ENCODE measurements at regions not wholly inside any gene's neighbourhood (a gene's known extent, or its start where the extent isn't known, plus 50 kb on each side); places are given as distances from the start of the nearest gene placed in this dataset.
"Not testable (repeated sequence)": the region's sequence is repeated elsewhere in the genome, so short reads cannot be mapped to it uniquely, and the experiment has no call there.

GRCh38 chrX:122134291-122134690, 1049.8 kb upstream of the GRIA3 start:
- DNase-seq (ENCODE audit: low read depth in 3 of 3, low spot score in 2 of 3) = no peak

DNA sequence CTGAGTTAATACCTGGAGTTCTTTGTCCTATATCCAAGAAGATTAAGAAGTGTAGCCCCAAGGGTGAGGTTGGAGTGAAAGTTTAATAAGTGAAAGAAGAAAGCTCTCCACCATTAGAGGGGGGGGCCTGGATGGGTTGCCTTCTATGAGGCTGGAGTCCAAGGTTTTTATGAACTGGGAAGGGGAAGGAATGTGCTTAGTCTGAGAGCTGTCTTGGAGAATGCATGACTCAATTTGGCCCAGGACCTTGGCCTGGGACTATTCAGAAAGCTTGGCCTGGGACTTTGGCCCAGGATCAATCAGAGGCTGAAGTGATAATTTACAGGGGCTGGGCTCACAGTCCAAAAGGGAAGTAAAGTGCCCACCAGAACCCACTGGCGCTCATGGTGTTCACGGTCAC, 1049.0 kb upstream of the GRIA3 start:
- no peak for DNase-seq (ENCODE audit: low read depth in 3 of 3, low spot score in 2 of 3)

DNA sequence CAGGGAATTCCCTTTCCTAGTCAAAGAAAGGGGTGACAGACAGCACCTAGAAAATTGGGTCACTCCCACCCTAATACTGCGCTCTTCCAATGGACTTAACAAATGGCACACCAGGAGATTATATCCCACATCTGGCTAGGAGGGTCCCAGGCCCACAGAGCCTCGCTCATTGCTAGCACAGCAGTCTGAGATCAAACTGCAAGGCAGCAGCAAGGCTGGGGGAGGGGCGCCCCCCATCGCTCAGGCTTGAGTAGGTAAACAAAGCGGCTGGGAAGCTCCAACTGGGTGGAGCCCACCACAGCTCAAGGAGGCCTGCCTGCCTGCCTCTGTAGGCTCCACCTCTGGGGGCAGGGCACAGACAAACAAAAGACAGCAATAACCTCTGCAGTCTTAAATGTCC, 1043.9 kb upstream of the GRIA3 start:
- DNase-seq (ENCODE audit: low read depth in 3 of 3, low spot score in 2 of 3) = not testable (repeated sequence)

DNA sequence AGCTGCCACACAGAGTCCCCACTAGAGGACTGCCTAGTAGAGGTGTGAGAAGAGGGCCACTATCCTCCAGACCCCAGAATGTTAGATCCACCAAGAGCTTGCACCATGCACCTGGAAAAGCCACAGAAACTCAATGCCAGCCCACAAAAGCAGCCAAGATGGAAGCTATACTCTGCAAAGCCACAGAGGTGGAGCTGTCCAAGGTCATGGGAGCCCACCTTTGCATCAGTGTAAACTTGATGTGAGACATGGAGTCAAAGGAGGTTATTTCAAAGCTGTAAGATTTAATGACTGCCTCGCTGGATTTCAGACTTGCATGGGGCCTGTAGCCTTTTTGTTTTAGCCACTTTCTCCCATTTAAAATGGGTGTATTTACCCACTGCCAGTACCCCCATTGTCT, 1030.1 kb upstream of the GRIA3 start:
- DNase-seq (ENCODE audit: low read depth in 3 of 3, low spot score in 2 of 3) = no peak

DNA sequence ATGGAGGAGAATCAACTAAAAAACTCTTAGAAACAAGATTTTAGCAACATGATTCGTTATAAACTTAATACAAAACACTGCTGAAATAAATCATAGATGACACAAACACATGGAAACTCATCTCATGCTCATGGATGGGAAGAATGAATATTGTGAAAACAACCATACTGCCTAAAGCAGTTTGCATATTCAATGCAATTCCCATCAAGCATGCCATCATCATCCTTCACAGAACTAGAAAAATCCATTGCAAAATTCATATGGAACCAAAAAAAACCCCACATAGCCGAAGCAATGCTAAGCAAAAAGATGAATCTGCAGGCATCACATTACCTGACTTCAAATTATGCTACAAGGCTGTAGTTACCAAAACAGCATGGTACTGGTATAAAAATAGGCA, 1015.8 kb upstream of the GRIA3 start:
- DNase-seq (ENCODE audit: low read depth in 3 of 3, low spot score in 2 of 3) = no peak

- DNase-seq (ENCODE audit: low read depth in 3 of 3, low spot score in 2 of 3) = no peak
These were observed 999.3 kb upstream of the GRIA3 start for GRCh38 chrX:122184791-122185190.

DNA sequence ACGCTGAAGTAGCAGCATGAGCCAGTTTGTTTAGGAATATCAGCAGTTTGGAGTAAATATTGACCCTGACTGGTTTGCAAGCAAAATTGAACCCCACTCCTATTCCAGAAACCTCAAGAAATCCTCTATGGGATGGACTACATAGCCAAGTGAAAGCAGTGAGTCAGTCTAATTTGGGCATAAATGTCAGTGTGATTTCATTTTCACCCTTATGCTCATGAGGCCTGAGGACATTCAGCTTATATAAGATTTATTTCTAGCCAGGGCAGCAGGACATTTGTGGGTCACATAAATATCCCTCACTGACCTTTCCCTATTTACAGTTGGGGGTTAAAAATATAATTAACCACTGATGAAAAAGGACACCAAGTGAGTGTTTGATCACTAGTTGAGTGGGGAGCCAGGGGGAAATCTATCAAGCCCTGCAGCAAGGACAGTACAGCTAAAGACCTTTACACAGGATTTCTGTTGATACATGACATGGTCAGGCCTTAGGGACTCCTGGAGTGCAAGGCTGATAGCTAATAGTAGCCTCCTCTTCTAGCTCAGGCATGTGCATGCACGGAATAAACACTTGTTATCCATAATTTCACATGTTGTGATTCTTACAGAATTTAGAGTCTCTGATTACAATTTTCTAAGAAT, 996.9 kb upstream of the GRIA3 start:
- DNase-seq (ENCODE audit: low read depth in 3 of 3, low spot score in 2 of 3) = no peak

GRCh38 chrX:122188751-122189150, 995.3 kb upstream of the GRIA3 start:
- DNase-seq (ENCODE audit: low read depth in 3 of 3, low spot score in 2 of 3) = no peak

GRCh38 chrX:122196343-122196742, 987.7 kb upstream of the GRIA3 start:
- DNase-seq (ENCODE audit: low read depth in 3 of 3, low spot score in 2 of 3) = no peak

- no peak for DNase-seq (ENCODE audit: low read depth in 3 of 3, low spot score in 2 of 3)
These were observed 980.7 kb upstream of the GRIA3 start for GRCh38 chrX:122203399-122203798.

- no peak for DNase-seq (ENCODE audit: low read depth in 3 of 3, low spot score in 2 of 3)
These were observed 965.4 kb upstream of the GRIA3 start for GRCh38 chrX:122218666-122219065.

DNA sequence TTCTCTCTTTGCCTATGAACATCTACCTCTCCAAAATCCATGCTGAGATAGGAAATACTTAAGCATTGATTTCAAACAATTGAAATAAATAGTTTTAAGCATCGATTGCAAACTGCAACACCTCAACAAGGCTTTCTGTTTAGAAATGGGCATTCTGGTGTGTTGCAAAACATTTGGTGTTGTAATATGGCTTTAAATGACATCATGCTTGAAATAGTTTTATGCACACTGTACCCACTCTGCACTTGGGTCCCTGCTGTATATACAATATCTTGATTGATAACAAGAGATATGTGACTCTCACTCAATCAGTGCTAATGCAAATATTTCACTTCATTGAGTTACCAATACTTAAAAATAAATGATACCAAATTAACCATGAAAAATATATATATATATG, 964.9 kb upstream of the GRIA3 start:
- no peak for DNase-seq (ENCODE audit: low read depth in 3 of 3, low spot score in 2 of 3)

GRCh38 chrX:122219735-122220134, 964.3 kb upstream of the GRIA3 start:
- no peak for DNase-seq (ENCODE audit: low read depth in 3 of 3, low spot score in 2 of 3)

DNA sequence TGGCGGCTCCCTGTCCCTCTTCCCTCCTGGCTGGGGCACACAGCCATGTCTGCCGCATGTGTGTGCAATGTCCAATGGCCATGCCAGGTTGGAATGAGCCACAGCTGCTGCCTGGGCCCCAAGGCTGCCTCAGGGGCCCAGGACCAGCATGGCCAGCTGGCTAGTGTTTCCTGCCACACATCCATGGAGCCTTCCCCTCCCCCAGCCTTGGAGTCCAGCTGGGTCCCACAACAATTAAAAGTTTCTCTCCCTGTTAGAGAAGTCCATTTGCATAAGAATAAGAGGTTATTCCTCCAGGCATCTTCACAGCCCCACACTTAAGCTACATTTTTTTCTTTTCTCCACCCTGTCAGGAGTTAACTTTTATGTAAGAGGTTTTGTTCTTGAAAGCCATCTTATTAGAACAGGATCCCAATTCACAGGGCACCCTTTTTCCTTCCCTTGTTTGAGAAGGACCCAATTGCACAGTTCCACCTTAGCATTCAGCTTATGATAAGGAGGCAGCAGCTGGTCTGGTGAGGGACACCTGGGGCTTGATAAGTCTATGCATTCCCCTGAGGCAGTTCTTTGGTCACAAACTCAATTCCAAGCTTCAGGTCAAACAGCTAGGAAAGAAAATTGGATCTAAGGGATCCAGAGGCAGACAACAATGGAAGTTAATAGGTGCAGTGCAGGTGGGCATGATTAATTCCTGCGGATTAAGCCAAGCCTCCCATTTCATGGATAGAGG, 963.3 kb upstream of the GRIA3 start:
- DNase-seq (ENCODE audit: low read depth in 3 of 3, low spot score in 2 of 3) = no peak

GRCh38 chrX:122221810-122222209, 962.3 kb upstream of the GRIA3 start:
- not testable (repeated sequence) for DNase-seq (ENCODE audit: low read depth in 3 of 3, low spot score in 2 of 3)

DNA sequence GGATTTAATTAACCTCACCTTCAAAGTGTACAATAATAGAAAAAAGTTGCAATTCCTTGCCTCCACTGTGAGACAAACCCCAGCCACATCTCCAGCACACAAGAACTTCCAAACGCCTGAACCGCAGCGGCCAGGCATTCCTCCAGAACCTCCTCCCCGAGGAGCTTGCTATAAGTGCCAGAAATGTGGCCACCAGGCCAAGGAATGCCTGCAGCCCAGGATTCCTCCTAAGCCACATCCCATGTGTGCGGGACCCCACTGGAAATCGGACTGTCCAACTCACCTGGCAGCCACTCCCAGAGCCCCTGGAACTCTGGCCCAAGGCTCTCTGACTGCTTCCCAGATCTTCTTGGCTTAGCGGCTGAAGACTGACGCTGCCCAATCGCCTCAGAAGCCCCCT, 959.9 kb upstream of the GRIA3 start:
- not testable (repeated sequence) for DNase-seq (ENCODE audit: low read depth in 3 of 3, low spot score in 2 of 3)

DNA sequence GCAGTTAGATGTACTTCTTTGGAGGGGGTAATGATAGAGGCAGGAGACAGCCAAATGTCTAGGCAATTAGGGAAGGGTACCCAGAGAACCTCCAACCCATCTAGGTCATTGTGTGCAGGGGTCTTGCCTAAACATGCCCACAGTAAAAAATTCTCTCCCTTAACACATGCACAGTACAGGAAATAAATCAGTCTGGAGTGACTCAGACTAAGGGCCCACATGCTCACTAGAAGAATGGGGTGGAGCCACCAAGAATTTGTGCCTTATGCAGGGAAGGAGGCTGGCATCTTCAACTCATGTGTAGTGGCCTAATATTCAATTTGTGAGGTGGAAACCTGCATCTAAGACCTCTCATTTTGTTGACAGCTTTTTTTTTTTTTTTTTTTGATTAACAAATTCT, 945.3 kb upstream of the GRIA3 start:
- DNase-seq (ENCODE audit: low read depth in 3 of 3, low spot score in 2 of 3) = no peak

GRCh38 chrX:122241959-122242358, 942.1 kb upstream of the GRIA3 start:
- DNase-seq (ENCODE audit: low read depth in 3 of 3, low spot score in 2 of 3) = no peak

DNA sequence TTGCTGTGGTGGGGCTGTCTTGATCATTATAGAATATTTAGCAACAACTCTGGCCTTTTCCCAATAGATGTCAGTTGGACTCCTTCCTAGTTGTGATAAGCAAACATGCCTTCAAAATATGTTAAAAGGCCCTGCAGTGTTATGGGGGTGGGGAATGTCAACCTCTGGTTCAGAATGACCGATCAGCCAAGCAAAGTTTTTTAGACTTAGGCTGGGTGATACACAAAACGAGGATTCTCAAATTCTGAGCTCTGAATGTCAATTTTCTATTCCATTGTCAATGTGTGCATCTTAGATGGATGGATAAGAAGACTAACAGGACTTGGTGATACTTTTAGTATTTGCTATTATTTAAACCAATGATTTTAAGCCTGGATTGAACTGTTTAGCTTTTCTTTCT, 940.0 kb upstream of the GRIA3 start:
- DNase-seq (ENCODE audit: low read depth in 3 of 3, low spot score in 2 of 3) = no peak

DNA sequence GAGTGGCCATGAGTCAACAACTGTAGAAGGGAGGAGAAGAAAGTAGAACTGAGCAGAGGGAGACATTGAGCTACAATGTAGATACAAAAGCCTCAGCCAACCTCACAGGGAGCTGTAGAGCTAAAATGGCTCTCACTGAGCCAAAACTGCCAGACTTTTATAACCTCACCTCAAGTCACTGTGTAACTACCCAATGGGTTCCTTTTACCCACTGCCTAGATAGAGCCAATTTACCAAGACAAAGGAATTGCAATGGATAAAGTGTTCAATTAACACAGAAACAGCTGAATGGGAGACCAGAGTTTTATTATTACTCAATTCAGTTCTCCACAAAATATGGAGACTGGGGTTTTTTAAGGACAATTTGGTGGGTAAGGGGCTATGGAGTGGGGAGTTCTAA, 938.9 kb upstream of the GRIA3 start:
- no peak for DNase-seq (ENCODE audit: low read depth in 3 of 3, low spot score in 2 of 3)

DNA sequence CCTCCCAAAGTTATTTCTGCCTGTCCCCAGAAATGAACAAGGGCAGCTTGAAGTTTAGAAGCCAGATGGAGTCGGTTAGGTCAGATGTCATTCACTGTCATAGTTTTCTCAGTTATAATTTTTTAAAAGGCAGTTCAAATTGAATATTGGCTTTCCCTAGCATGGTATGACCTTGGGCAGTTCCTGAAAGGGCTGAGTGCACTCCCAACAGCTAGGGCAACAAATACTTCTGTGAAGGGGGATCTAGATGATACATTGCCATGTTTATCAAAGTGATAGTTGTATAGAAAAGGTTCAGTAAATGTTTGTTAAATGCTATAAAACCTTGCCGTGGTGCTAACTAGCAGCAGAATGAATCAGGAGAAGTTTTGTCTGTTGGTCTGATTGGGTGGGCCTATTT, 938.1 kb upstream of the GRIA3 start:
- no peak for DNase-seq (ENCODE audit: low read depth in 3 of 3, low spot score in 2 of 3)

GRCh38 chrX:122246937-122247336, 937.1 kb upstream of the GRIA3 start:
- no peak for DNase-seq (ENCODE audit: low read depth in 3 of 3, low spot score in 2 of 3)

GRCh38 chrX:122248681-122249080, 935.4 kb upstream of the GRIA3 start:
- no peak for DNase-seq (ENCODE audit: low read depth in 3 of 3, low spot score in 2 of 3)

Data from right renal cortex interstitium (tissue), 3 donors.